HG02610 (cell line): ENCODE measurements at regions not wholly inside any gene's neighbourhood (a gene's known extent, or its start where the extent isn't known, plus 50 kb on each side); places are given as distances from the start of the nearest gene placed in this dataset.
"Not testable (repeated sequence)": the region's sequence is repeated elsewhere in the genome, so short reads cannot be mapped to it uniquely, and the experiment has no call there.

ENCODE experiments used
- ATAC-seq: cut with Tn5 transposase; IDR thresholded peaks from one replicate; pipeline ENCODE4 v1.9.1; 2021; ENCODE audit warnings: mild to moderate bottlenecking, moderate library complexity; ENCODE audit not compliant: unreplicated experiment

GRCh38 chr4:29310252-29310651, 1409.9 kb upstream of the PCDH7 start:
- ATAC-seq: no peak

- no peak for ATAC-seq
These were observed 1408.9 kb upstream of the PCDH7 start for GRCh38 chr4:29311247-29311646.

DNA sequence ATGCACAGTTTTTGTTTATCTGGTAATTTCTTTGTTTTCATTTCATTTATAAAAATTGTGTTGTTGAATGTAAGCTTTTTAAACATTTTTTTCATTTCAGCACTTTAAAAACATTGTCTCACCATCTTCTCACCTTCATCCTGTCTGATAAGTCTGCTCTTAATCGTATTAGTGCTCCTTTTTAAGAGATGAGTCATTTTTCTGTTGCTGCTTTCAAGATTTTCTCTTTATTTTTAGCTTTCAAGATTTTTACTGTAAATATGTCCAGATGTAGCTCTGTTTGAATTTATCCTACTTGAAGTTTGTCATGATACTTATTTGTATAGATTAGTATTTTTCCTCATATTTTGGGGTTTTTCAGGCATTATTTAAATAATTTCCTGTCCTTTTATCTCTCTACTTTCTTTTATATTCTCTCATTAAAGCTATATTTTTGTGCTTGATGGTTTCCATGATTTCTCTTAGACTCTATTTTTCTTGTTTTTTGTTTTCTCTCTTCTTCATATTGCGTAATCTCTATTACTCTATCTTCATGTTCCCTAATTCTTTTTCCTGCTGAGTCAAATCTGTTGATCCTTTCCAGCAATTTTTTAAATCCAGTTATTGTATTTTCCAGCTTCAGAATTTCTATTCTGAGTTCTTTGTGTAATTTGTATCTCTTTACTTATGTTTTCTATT, 1400.4 kb upstream of the PCDH7 start:
- no peak for ATAC-seq

DNA sequence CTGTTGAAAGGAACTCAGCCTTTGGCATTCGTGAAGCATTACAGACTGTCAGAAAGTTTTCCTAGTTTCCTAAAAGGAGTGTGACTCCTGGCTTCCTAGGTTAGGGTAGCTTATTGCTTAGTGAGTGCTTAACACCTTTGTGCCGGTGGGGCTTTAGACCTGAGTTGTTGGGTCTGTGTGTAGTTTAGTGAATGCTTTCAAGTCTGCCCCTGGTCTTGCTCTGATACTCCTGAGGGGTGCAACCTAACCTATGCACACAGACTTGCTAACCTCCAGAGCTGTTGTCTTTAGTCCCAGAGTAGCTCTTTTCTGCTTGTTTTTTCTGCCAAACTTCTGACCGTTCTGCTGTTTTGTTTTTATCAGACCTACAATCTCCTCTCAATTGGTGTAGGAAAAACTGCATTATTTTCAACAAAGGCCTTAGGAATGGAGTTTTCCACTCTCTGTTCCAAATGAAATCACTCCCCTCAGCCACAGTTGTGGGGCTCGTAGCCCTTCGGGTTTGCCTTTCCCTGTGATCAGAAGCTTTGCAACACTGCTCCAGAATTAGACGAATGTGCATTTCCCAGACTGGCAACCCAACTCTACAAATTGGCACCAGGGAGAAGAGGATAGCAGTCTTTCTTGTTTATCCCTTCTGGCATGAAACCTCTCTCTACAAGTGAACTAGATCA, 1399.1 kb upstream of the PCDH7 start:
- no peak for ATAC-seq

GRCh38 chr4:29326004-29326403, 1394.2 kb upstream of the PCDH7 start:
- ATAC-seq: no peak

DNA sequence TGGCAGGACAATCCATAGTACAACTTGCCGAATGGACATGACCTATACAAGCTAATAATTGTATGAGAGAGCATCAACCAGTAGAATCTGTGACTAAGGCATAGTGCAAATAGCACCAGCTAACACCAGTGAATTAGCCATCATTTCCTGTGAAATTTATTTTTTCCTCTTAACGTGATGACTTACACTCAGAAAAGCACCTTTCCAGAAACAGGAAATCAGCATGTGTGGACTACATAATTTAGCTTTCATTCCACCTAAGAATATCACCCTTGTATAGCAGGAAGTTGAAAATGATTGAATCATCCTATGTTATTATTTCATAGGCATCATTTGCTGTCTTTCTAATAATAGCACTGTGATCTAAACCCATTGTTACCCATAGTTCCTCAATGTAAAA, 1393.4 kb upstream of the PCDH7 start:
- ATAC-seq: no peak

DNA sequence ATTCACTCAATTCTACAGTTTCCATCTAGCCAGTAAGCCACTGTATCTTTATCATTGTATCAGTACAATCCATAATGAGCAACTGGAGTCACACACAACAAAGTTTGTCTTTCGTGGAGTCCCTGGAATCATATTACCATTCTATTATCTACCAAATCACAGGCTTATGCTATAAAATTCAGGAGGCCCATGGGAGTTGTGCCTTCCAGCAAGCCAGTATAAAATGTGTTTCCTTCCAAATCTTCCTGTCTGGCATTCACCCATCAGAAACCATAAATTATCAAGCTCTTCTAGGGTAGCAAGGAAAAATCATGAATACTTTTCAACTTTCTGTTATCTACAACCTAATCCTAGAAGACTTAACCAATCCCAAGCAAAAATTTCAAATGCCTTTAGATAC, 1383.3 kb upstream of the PCDH7 start:
- ATAC-seq: no peak

GRCh38 chr4:29372971-29373370, 1347.2 kb upstream of the PCDH7 start:
- ATAC-seq: no peak

DNA sequence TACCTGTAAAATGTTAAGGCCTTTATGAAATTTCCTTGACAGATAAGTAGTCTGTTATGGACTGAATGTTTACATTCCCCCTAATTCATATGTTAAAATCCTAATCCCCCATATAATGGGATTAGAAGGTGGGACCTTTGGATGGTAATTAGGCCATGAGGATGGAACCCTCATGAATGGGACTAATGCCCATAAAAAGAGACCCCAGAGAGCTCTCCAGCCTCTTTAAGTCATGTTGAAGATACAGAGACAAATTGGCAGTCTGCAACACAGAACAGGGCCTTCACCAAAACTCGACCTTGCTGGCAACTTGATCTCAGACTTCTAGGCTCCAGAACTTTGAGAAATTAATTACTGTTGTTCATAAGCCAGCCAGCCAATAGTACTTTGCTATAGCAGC, 1344.5 kb upstream of the PCDH7 start:
- no peak for ATAC-seq

DNA sequence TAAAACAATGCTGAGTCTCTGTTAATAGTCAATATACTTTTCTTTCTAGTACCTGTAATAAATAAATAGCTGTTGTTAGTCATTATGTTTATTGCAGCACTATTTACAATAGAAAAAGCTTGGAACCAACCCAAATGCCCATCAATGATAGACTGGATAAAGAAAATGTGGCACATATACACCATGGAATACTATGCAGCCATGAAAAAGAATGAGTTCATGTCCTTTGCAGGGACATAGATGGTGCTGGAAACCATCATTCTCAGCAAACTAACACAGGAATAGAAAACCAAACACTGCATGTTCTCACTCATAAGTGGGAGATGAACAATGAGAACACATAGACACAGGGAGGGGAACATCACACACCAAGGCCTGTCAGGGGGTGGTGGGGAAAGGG, 1341.9 kb upstream of the PCDH7 start:
- not testable (repeated sequence) for ATAC-seq

DNA sequence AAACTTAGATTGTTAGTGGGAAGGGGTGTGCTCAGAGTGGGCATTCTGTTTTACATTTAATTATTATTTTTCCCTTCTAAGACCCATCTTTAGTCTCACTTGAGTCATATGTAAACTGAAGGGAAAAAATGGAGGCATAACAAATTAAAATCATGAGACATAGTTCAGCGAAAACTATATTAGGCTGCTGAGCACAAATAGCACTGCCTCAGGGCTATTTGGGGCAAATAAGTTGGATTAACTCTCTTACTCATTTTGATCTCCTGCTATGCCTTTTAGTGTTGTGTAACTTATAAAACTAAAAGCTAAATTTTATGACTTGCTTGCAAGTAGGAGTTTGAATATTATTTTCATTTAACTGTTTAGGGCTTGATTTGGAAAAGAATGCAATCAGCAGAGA, 1329.2 kb upstream of the PCDH7 start:
- no peak for ATAC-seq

- ATAC-seq: no peak
These were observed 1315.1 kb upstream of the PCDH7 start for GRCh38 chr4:29405116-29405515.

DNA sequence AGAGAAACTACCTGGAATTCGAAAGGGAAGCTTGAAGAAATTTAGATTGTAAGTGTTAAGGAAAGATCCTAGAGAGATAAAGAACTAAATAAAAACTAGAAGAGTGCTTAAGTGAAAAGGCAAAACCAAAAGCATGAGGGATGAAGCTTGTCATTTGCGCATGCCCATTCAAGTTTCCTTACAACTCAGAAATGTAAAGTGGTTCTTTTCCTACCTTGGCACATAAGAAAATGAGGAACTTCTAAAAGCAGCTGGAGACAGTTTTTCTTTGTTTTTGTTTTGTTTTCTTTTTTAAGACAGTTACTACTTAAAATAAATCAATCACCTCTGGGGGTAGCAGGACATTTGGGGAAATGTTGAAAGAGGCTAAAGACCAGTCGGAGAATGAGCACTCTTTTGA, 1304.4 kb upstream of the PCDH7 start:
- ATAC-seq: no peak

GRCh38 chr4:29423836-29424721, 1296.1 kb upstream of the PCDH7 start:
- ATAC-seq: no peak

DNA sequence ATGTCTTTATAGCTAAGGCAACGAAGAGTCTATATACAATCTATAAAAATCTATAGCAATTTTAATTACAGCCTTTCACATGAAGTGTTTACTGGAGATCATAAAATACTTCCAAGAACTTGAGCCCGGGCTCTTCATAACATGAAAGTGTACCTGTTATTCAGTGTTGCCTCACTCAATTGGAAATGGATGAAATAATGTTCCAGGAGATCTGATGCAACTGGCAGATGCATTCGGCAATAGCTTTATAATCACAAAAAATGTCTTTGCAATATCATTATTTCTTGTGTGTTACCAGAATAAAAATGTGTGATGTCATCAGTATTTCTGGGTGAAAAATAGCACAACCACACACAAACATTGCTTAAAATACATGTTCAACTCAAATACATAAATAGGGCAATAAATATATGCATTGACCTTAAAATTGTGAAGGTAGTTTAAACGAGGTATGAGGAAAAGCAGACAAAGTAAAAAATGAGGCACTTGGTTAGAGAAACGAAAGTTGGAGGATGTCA, 1266.8 kb upstream of the PCDH7 start:
- no peak for ATAC-seq

GRCh38 chr4:29459926-29460325, 1260.2 kb upstream of the PCDH7 start:
- ATAC-seq: no peak

- ATAC-seq: no peak
These were observed 1253.0 kb upstream of the PCDH7 start for GRCh38 chr4:29467044-29467717.
